IMR-90 (cell line): ENCODE measurements at regions not wholly inside any gene's neighbourhood (a gene's known extent, or its start where the extent isn't known, plus 50 kb on each side); places are given as distances from the start of the nearest gene placed in this dataset.

ENCODE experiments used
- ATAC-seq: fragments of 200-7000 bp; cut with Tn5 transposase; 2 replicates; pipeline ENCODE4 v1.9.1; 2020; ENCODE audit warnings: low read depth, mild to moderate bottlenecking, moderate library complexity
- BruUV-seq: library from RNA; stranded (reverse); fragments of 400-500 nt; replicated peaks from 2 replicates; lab custom pipeline; 2021; lab: Mats Ljungman, UMichigan
- CTCF ChIA-PET: fragments of 300-600 bp; formaldehyde crosslinking; extraction: SDS; loops from one replicate; lab custom pipeline; 2021; ENCODE audit warnings: antibody characterized with exemption; lab: Yijun Ruan, JAX
- POLR2A ChIA-PET: fragments of 300-600 bp; sonication (Branson Sonifier 250); formaldehyde crosslinking; loops from one replicate; lab custom pipeline; 2022; ENCODE audit warnings: antibody characterized with exemption; ENCODE audit not compliant: unreplicated experiment; lab: Charles Lee
- DNase-seq: peaks from one replicate; pipeline ENCODE4 v3.0.0; 2013
- H2AFZ ChIP-seq: replicated peaks from 2 replicates; pipeline ENCODE3; 2013; ENCODE audit warnings: low read length, mild to moderate bottlenecking; ENCODE audit not compliant: poor library complexity
- H2AK5ac ChIP-seq: 2 replicates; pipeline ENCODE4 v1.6.1; 2013; ENCODE audit warnings: low read depth, low read length, inconsistent platforms
- H2AK9ac ChIP-seq: replicated peaks from 2 replicates; pipeline ENCODE3; 2013; ENCODE audit warnings: mild to moderate bottlenecking, low read depth, low read length, moderate library complexity; ENCODE audit not compliant: poor library complexity
- H2BK120ac ChIP-seq: 2 replicates; pipeline ENCODE4 v1.6.1; 2013; ENCODE audit warnings: low read depth, low read length, inconsistent platforms
- H2BK15ac ChIP-seq: 3 replicates; pipeline ENCODE4 v1.6.1; 2013; ENCODE audit warnings: low read depth, low read length, inconsistent platforms
- H2BK20ac ChIP-seq: 2 replicates; pipeline ENCODE4 v1.6.1; 2013; ENCODE audit warnings: low read depth, mild to moderate bottlenecking, inconsistent platforms, low read length, moderate library complexity
- H2BK5ac ChIP-seq: 2 replicates; pipeline ENCODE4 v1.6.1; 2013; ENCODE audit warnings: mild to moderate bottlenecking, low read depth, low read length, inconsistent platforms; ENCODE audit not compliant: poor library complexity, severe bottlenecking
- H3K14ac ChIP-seq: replicated peaks from 2 replicates; pipeline ENCODE4 v1.6.1; 2013; ENCODE audit warnings: low read depth, low read length, inconsistent platforms
- H3K18ac ChIP-seq: 2 replicates; pipeline ENCODE4 v1.6.1; 2013; ENCODE audit warnings: low read depth, low read length, control low read depth
- H3K23ac ChIP-seq: 2 replicates; pipeline ENCODE4 v1.6.1; 2013; ENCODE audit warnings: low read depth, low read length, inconsistent platforms
- H3K27ac ChIP-seq: 2 replicates; pipeline ENCODE4 v1.5.1; 2013; ENCODE audit warnings: mild to moderate bottlenecking, control low read depth, low read length; ENCODE audit not compliant: insufficient read depth
- H3K27me3 ChIP-seq: 2 replicates; pipeline ENCODE4 v1.6.1; 2013; ENCODE audit warnings: low read length; ENCODE audit not compliant: control insufficient read depth, insufficient read depth
- H3K36me3 ChIP-seq: 2 replicates; pipeline ENCODE4 v1.6.1; 2013; ENCODE audit warnings: low read length, mixed read lengths; ENCODE audit not compliant: control insufficient read depth, insufficient read depth
- H3K4ac ChIP-seq: 2 replicates; pipeline ENCODE4 v1.6.1; 2013; ENCODE audit warnings: low read depth, low read length, inconsistent platforms
- H3K4me1 ChIP-seq: 2 replicates; pipeline ENCODE4 v1.6.1; 2013; ENCODE audit warnings: low read length, mixed read lengths; ENCODE audit not compliant: control insufficient read depth, insufficient read depth
- H3K4me2 ChIP-seq: 2 replicates; pipeline ENCODE4 v1.6.1; 2013; ENCODE audit warnings: low read depth, mild to moderate bottlenecking, control low read depth, low read length, moderate library complexity
- H3K4me3 ChIP-seq: 2 replicates; pipeline ENCODE4 v1.5.1; 2013; ENCODE audit warnings: low read depth, mild to moderate bottlenecking, control low read depth, low read length, moderate library complexity; ENCODE audit not compliant: insufficient read depth
- H3K56ac ChIP-seq: 2 replicates; pipeline ENCODE4 v1.6.1; 2013; ENCODE audit warnings: low read length, inconsistent platforms; ENCODE audit not compliant: insufficient read depth; ENCODE audit errors: extremely low read depth
- H3K79me1 ChIP-seq, 2 experiments: 2 replicates each; pipeline ENCODE4 v1.6.1; 2013; ENCODE audit warnings: low read length in 2 of 2, inconsistent platforms in 1 of 2, low read depth in 1 of 2
- H3K9ac ChIP-seq: 2 replicates; pipeline ENCODE4 v1.6.1; 2013; ENCODE audit warnings: low read depth, low read length, control low read depth
- H3K9me1 ChIP-seq: 2 replicates; pipeline ENCODE4 v1.6.1; 2013; ENCODE audit warnings: low read length, inconsistent platforms; ENCODE audit not compliant: insufficient read depth
- H3K9me3 ChIP-seq: 2 replicates; pipeline ENCODE4 v1.6.1; 2013; ENCODE audit warnings: low read length; ENCODE audit not compliant: control insufficient read depth, insufficient read depth
- H4K20me1 ChIP-seq: 2 replicates; pipeline ENCODE4 v1.6.1; 2013; ENCODE audit warnings: low read length, inconsistent platforms; ENCODE audit not compliant: insufficient read depth
- H4K5ac ChIP-seq: 2 replicates; pipeline ENCODE4 v1.6.1; 2013; ENCODE audit warnings: mild to moderate bottlenecking, low read depth, low read length, control low read depth
- H4K8ac ChIP-seq, 2 experiments: 2 replicates each; pipeline ENCODE4 v1.6.1; 2013; ENCODE audit warnings: low read depth in 2 of 2, low read length in 2 of 2, control low read depth in 1 of 2, inconsistent platforms in 1 of 2
- H4K91ac ChIP-seq: 2 replicates; pipeline ENCODE4 v1.6.1; 2013; ENCODE audit warnings: low read depth, low read length, inconsistent platforms; ENCODE audit not compliant: insufficient read depth
- BHLHE40 ChIP-seq: fragments of 150-350 bp; IDR thresholded peaks from 2 replicates; pipeline ENCODE4 v1.6.1; 2016; ENCODE audit warnings: mild to moderate bottlenecking, low read depth, low read length
- CEBPB ChIP-seq: IDR thresholded peaks from 2 replicates; pipeline ENCODE4 v1.6.1; 2012; ENCODE audit warnings: low read depth, low read length, improper control_type of control experiment
- CHD1 ChIP-seq: IDR thresholded peaks from 2 replicates; pipeline ENCODE4 v1.6.1; 2012; ENCODE audit warnings: low read depth, low read length, improper control_type of control experiment
- CTCF ChIP-seq: conservative IDR thresholded peaks from 2 replicates; pipeline ENCODE4 v1.5.1; 2012; ENCODE audit warnings: mild to moderate bottlenecking, low read depth, low read length, improper control_type of control experiment
- ELK1 ChIP-seq: fragments of 150-350 bp; IDR thresholded peaks from 2 replicates; pipeline ENCODE4 v1.6.1; 2016; ENCODE audit warnings: low read depth, mild to moderate bottlenecking, low read length, moderate library complexity, borderline replicate concordance
- FOS ChIP-seq: fragments of 150-350 bp; IDR thresholded peaks from 2 replicates; pipeline ENCODE4 v1.6.1; 2016; ENCODE audit warnings: low read depth, low read length
- MAFK ChIP-seq: IDR thresholded peaks from 2 replicates; pipeline ENCODE4 v1.6.1; 2012; ENCODE audit warnings: low read depth, low read length, improper control_type of control experiment
- MAZ ChIP-seq: IDR thresholded peaks from 2 replicates; pipeline ENCODE4 v1.6.1; 2012; ENCODE audit warnings: low read depth, mild to moderate bottlenecking, low read length, improper control_type of control experiment, moderate library complexity, borderline replicate concordance
- MXI1 ChIP-seq: IDR thresholded peaks from 2 replicates; pipeline ENCODE4 v1.6.1; 2012; ENCODE audit warnings: low read depth, mild to moderate bottlenecking, low read length, moderate library complexity, borderline replicate concordance
- NFE2L2 ChIP-seq: fragments of 150-350 bp; IDR thresholded peaks from 2 replicates; pipeline ENCODE4 v1.6.1; 2016; ENCODE audit warnings: low read depth, mild to moderate bottlenecking, low read length
- POLR2A ChIP-seq: IDR thresholded peaks from 2 replicates; pipeline ENCODE4 v1.6.1; 2012; ENCODE audit warnings: mild to moderate bottlenecking, low read depth, low read length
- RAD21 ChIP-seq: IDR thresholded peaks from 2 replicates; pipeline ENCODE4 v1.6.1; 2012; ENCODE audit warnings: low read length, improper control_type of control experiment
- RCOR1 ChIP-seq: IDR thresholded peaks from 2 replicates; pipeline ENCODE4 v1.6.1; 2012; ENCODE audit warnings: mild to moderate bottlenecking, low read length, improper control_type of control experiment; ENCODE audit not compliant: insufficient replicate concordance
- RFX5 ChIP-seq: IDR thresholded peaks from 2 replicates; pipeline ENCODE4 v1.8.0; 2012; ENCODE audit warnings: low read depth, mild to moderate bottlenecking, low read length, moderate library complexity
- SMC3 ChIP-seq: fragments of 150-350 bp; IDR thresholded peaks from 2 replicates; pipeline ENCODE4 v1.6.1; 2016; ENCODE audit warnings: low read depth, mild to moderate bottlenecking, antibody characterized with exemption, low read length, moderate library complexity
- WGBS, 2 experiments: methylation state at CpG; one replicate each; pipeline versions ENCODE4 v1.1.5 to v1.1.7; 2013; ENCODE audit warnings: missing lambda C conversion rate in 2 of 2; ENCODE audit not compliant: insufficient read length in 1 of 2; ENCODE audit errors: extremely low coverage in 2 of 2; 5-methylcytosine and 5-hydroxymethylcytosine counted together
- dilution Hi-C: fragments of 300-500 bp; cut with HindIII; formaldehyde crosslinking; loops from one replicate; pipeline ENCODE4 v1.14.3; 2018; ENCODE audit warnings: low sequenced_read_pairs; ENCODE audit not compliant: unreplicated experiment
- in situ Hi-C: fragments of 300-500 bp; cut with MboI; formaldehyde crosslinking; loops from 3 replicates; pipeline ENCODE4 v1.14.3; 2019; ENCODE audit warnings: low sequenced_read_pairs, inconsistent platforms, mixed read lengths
- intact Hi-C: fragments of 100-400 bp; cut with micrococcal nuclease; formaldehyde crosslinking; loops from 2 replicates; pipeline ENCODE4 v1.10.0; 2022

DNA sequence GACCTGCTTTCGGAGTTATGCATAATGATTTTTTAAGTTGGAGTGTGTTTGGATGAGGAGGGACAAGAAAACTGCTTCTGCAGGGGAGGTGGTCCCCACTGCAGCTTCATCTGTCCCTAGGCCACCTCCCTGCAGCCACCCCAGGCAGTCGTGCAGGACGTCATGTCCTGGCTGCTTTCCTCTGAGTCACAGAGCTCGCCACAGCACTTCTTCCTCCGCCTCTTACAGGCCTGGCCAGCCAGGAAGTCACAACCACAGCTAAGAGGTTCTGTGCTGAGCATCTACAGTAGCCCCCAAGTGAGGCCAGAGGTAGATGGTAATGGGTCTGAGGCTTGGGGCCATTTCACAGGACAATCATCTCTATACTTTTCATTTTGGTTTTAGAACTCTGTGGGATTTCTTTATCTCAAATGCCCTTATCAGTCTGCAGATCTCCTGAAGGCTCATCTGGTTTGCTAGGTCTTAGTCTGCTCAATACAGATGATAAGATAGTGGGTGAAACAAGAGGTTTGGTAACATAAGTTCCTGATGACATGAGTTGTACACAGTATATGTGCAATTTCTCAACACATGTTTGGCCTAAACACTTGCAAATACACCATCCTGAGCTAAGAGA lies 106.4 kb downstream of the ARF6 start:
- H3K9me3 ChIP-seq, result no peaks in the 10 kb centered on the region
- H3K14ac ChIP-seq, result peak overlapping the region; percentile 98
- no TSS peak for BruUV-seq
- POLR2A ChIA-PET, result interaction anchor here (0.6 to 0.7 kb wide), 2 partner anchors 69 to 123 kb away, joined by 3 read pairs; no protein-coding TSS in a partner anchor
- H3K4me1 ChIP-seq, result peaks cover 47% of the 10 kb centered on the region
- no peaks in the 10 kb centered on the region for H4K20me1 ChIP-seq
- peak overlapping the region; percentile 99 for H2BK20ac ChIP-seq
- in situ Hi-C loops, result no loop called here
- H2BK120ac ChIP-seq, result peak overlapping the region; percentile 100
- H2AK5ac ChIP-seq, result peak overlapping the region; percentile 67
- H4K5ac ChIP-seq, result peak overlapping the region; percentile 78
- H2AK9ac ChIP-seq, result peak overlapping the region; percentile 78
- peak overlapping the region; percentile 86 to 97 for H4K8ac ChIP-seq
- H3K79me1 ChIP-seq, result peaks cover 0 to 24% of the 10 kb centered on the region in 2 experiments; a peak in 2 of 4 replicates
- peak; percentile 38 for ATAC-seq
- 0% methylated on average over 2 of the region's 5 CpGs; no CpG with 5 or more reads in 1 of the 2 experiments for whole genome bisulfite sequencing, 2 experiments
- H2BK15ac ChIP-seq, result peak overlapping the region; percentile 96
- peak overlapping the region; percentile 82 for H3K18ac ChIP-seq
- H3K4me3 ChIP-seq, result no peak overlapping the region
- peak overlapping the region; percentile 95 for H2BK5ac ChIP-seq
- intact Hi-C loops, result no loop called here
- CTCF ChIA-PET, result interaction anchor here (1.0 to 1.2 kb wide), 2 partner anchors 13 to 25 kb away, joined by 3 to 4 read pairs; no protein-coding TSS in a partner anchor
- H3K27ac ChIP-seq, result peak overlapping the region; percentile 84
- H3K56ac ChIP-seq, result peak overlapping the region; percentile 91
- H3K4me2 ChIP-seq, result peak overlapping the region; percentile 33; the same call in 1 of the 2 replicates
- dilution Hi-C loops, result loop anchor here (25.0 kb wide), 1 partner anchor 137 kb away; the partner anchor contains the start of gene NEMF
- H4K91ac ChIP-seq, result peak overlapping the region; percentile 98
- no peaks in the 10 kb centered on the region for H3K27me3 ChIP-seq
- H3K9ac ChIP-seq, result peak overlapping the region; percentile 38; the same call in 1 of the 2 replicates
- peaks cover 34% of the 10 kb centered on the region for H3K9me1 ChIP-seq
- H2AFZ ChIP-seq, result peak overlapping the region; percentile 85
- peak overlapping the region; percentile 87 for H3K23ac ChIP-seq
- H3K4ac ChIP-seq, result peak overlapping the region; percentile 100
- peak; percentile 88 for DNase-seq
- H3K36me3 ChIP-seq, result no peaks in the 10 kb centered on the region
- TF ChIP-seq SMC3 (peak; percentile 12; the same call in 1 of the 2 replicates), ELK1 (no peak), CTCF (no peak), CHD1 (no peak), NFE2L2 (no peak), MXI1 (no peak), MAZ (peak; percentile 51), POLR2A (peak; percentile 73; the same call in 1 of the 2 replicates), MAFK (no peak), BHLHE40 (peak; percentile 31; the same call in 1 of the 2 replicates), RCOR1 (peak; percentile 64), RFX5 (no peak), CEBPB (peak; percentile 50), FOS (peak; percentile 65), RAD21 (peak; percentile 15; the same call in 1 of the 2 replicates)
